Frontal cortex (tissue), 3 donors: ENCODE measurements at regions not wholly inside any gene's neighbourhood (a gene's known extent, or its start where the extent isn't known, plus 50 kb on each side); places are given as distances from the start of the nearest gene placed in this dataset.
"Not testable (repeated sequence)": the region's sequence is repeated elsewhere in the genome, so short reads cannot be mapped to it uniquely, and the experiment has no call there.

ENCODE experiments used
- DNase-seq, 2 donors: peaks; one replicate each; pipeline ENCODE4 v3.0.0; 2012; ENCODE audit warnings: low spot score in 2 of 2
- FAIRE-seq: peaks from 2 replicates; lab custom pipeline; 2012; peaks lifted over from hg19 to GRCh38; lab: Jason Lieb, UNC
- donor health status: control.
- donor health status: control.
- donor health status: control.

- DNase-seq, FAIRE-seq: not testable (repeated sequence)
Measured at GRCh38 chr11:49798206-49798837, 153.9 kb upstream of the OR4C13 start.

GRCh38 chr11:49817705-49818430 lies 134.3 kb upstream of the OR4C13 start:
- FAIRE-seq, DNase-seq: not testable (repeated sequence)

- not testable (repeated sequence) for DNase-seq, FAIRE-seq
Measured at GRCh38 chr11:49823188-49823587, 129.0 kb upstream of the OR4C13 start.

GRCh38 chr11:49850541-49850940 lies 101.7 kb upstream of the OR4C13 start:
- DNase-seq, FAIRE-seq: not testable (repeated sequence)

DNA sequence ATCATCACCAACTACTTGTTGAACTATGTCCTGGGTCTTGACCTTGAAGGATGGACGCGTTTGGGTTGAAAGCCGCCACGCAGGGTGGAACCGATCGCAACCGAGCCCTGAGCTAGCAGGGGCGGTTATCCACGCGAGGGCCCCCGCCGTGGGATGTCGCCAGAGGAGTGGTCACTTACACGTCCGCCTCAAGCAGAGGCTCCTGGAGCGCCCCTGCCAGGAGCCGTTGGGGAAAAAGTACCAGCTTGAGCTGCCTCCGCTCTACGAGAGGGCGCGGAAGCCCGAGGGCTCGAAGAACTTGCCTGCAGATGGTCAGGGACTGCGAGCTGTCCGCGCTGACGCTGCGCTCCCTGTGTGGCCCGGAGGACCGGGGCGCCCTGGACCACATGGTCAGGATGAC lies 100.7 kb upstream of the OR4C13 start:
- FAIRE-seq (no peak), DNase-seq (no peak)

DNA sequence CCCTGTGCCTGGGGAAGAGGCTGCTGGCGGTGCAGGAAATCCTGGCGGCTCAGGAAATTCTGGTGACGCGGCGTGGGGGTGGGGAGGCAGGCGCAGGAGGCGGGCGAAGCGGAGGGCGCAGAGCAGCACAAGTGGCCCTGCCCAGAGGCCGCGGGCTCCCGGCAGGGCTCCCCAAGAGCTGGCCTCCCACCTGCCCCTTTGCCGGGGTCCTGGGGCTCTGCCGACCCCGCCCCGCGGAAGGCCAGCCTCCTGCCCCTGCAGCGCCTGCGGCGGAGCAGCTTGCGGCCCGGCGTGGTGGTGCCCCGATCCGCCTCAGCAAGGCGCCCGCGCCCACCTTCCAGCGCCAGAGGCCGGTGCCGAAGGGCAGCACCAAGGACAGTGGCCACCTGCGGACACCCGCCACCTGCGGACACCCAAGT lies 100.2 kb upstream of the OR4C13 start:
- DNase-seq (no peak), FAIRE-seq (no peak)

- DNase-seq, FAIRE-seq: not testable (repeated sequence)
Measured at GRCh38 chr11:49888875-49889274, 63.3 kb upstream of the OR4C13 start.

GRCh38 chr11:49891910-49892671 lies 60.1 kb upstream of the OR4C13 start:
- FAIRE-seq, DNase-seq: not testable (repeated sequence)

DNA sequence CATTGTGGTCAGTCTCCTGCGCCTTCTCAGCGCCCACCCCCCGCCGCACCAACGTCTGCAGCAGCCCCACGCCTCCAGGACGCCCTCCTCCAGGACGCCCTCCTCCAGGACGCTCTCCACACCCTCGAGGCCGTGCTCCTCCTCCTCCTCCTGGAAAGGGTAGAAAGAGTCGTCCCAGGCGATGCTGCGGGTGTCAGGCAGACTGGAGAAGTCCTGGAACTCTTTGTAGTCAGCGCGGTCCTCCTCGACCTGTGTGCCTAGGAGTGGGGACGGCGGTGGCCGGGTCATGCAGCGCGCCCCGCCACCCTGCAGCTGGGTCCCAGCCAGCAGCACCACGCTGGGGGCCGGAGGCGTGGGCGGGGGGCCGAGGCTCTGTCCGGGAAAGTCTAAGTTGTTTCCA lies 58.7 kb upstream of the OR4C13 start:
- not testable (repeated sequence) for DNase-seq, FAIRE-seq
